HCT116 (cell line): ENCODE measurements at regions not wholly inside any gene's neighbourhood (a gene's known extent, or its start where the extent isn't known, plus 50 kb on each side); places are given as distances from the start of the nearest gene placed in this dataset.

Experiments
- ATAC-seq: fragments of 200-7000 bp; cut with Tn5 transposase; 2 replicates; pipeline ENCODE4 v1.9.1; 2020; ENCODE audit warnings: mild to moderate bottlenecking, moderate library complexity
- BruUV-seq: library from RNA; stranded (reverse); fragments of 400-500 nt; replicated peaks from 2 replicates; lab custom pipeline; 2021; lab: Mats Ljungman, UMichigan
- CTCF ChIA-PET: fragments of 300-600 bp; sonication (Branson Sonifier 250); formaldehyde crosslinking; loops from one replicate; lab custom pipeline; 2021; ENCODE audit warnings: antibody characterized with exemption; lab: Charles Lee
- POLR2A ChIA-PET: fragments of 300-600, 350-600 bp; sonication (Branson Sonifier 250); formaldehyde crosslinking; loops from one replicate; lab custom pipeline; 2021; ENCODE audit warnings: antibody characterized with exemption; lab: Charles Lee
- RAD21 ChIA-PET, 2 experiments: fragments of 300-600 bp; sonication (Branson Sonifier 250); formaldehyde crosslinking; loops; one replicate each; lab custom pipeline; 2023; ENCODE audit warnings: low total read pairs in 2 of 2; ENCODE audit not compliant: uncharacterized antibody in 2 of 2, unreplicated experiment in 2 of 2, low non-redundant PET in 1 of 2; lab: Charles Lee
- DNase-seq: peaks from one replicate; pipeline ENCODE4 v3.0.0-alpha.2; 2010; ENCODE audit warnings: low read depth, low spot score
- H2AFZ ChIP-seq: fragments of 200-600 bp; shearing (Covaris generic), sonication (generic); 2 replicates; pipeline ENCODE4 v1.6.1; 2017; ENCODE audit warnings: low read depth, mixed run types, mixed read lengths, antibody characterized with exemption, low read length; ENCODE audit not compliant: poor library complexity, severe bottlenecking
- H3K27ac ChIP-seq: 2 replicates; pipeline ENCODE4 v1.5.1; 2012; ENCODE audit warnings: low read depth, low read length
- H3K27me3 ChIP-seq: fragments of 200-600 bp; sonication (generic); 2 replicates; pipeline ENCODE4 v1.6.1; 2016; ENCODE audit warnings: mixed run types, low read length, mixed read lengths; ENCODE audit not compliant: insufficient read depth
- H3K36me3 ChIP-seq, 2 experiments: fragments of 200-500 bp in 1 of 2; fragments of 200-600 bp in 1 of 2; sonication (Bioruptor generic) in 1 of 2; sonication (generic) in 1 of 2; 2 replicates each; pipeline versions ENCODE4 v1.5.1 to v1.6.1; 2014 to 2016; ENCODE audit warnings: low read length in 2 of 2, inconsistent platforms in 1 of 2, mixed read lengths in 1 of 2, mixed run types in 1 of 2; ENCODE audit not compliant: insufficient read depth in 2 of 2, control insufficient read depth in 1 of 2
- H3K4me1 ChIP-seq, 2 experiments: fragments of 200-600 bp in 1 of 2; sonication (generic) in 1 of 2; 2 replicates each; pipeline versions ENCODE4 v1.5.1 to v1.6.1; 2012 to 2017; ENCODE audit warnings: low read length in 2 of 2, inconsistent platforms in 1 of 2, mild to moderate bottlenecking in 1 of 2, mixed read lengths in 1 of 2, mixed run types in 1 of 2, moderate library complexity in 1 of 2; ENCODE audit not compliant: insufficient read depth in 2 of 2, control insufficient read depth in 1 of 2
- H3K4me2 ChIP-seq: fragments of 200-600 bp; sonication (generic); 2 replicates; pipeline ENCODE4 v1.6.1; 2017; ENCODE audit warnings: mixed run types, low read length, mixed read lengths
- H3K4me3 ChIP-seq, 2 experiments: fragments of 200-600 bp in 1 of 2; sonication (generic) in 1 of 2; replicated peaks in 1 of 2; 2 replicates each; pipeline ENCODE4 v1.5.1; 2011 to 2016; ENCODE audit warnings: low read length in 2 of 2, control low read depth in 1 of 2, low read depth in 1 of 2, mild to moderate bottlenecking in 1 of 2, mixed read lengths in 1 of 2, mixed run types in 1 of 2
- H3K79me2 ChIP-seq: fragments of 200-600 bp; sonication (generic); 2 replicates; pipeline ENCODE4 v1.6.1; 2017; ENCODE audit warnings: mild to moderate bottlenecking, mixed run types, low read length, moderate library complexity, mixed read lengths; ENCODE audit not compliant: insufficient read depth
- H3K9ac ChIP-seq: fragments of 200-600 bp; sonication (generic); 2 replicates; pipeline ENCODE4 v1.6.1; 2016; ENCODE audit warnings: low read length, mixed read lengths
- H3K9me2 ChIP-seq: fragments of 200-600 bp; sonication (generic), shearing (Covaris generic); 2 replicates; pipeline ENCODE4 v1.6.1; 2017; ENCODE audit warnings: mixed run types, mild to moderate bottlenecking, moderate library complexity; ENCODE audit not compliant: insufficient read depth
- H3K9me3 ChIP-seq, 2 experiments: fragments of 200-500 bp in 1 of 2; fragments of 200-600 bp in 1 of 2; sonication (Bioruptor generic) in 1 of 2; sonication (generic) in 1 of 2; 2 replicates each; pipeline ENCODE4 v1.6.1; 2014 to 2017; ENCODE audit warnings: low read length in 2 of 2, mixed read lengths in 2 of 2, inconsistent platforms in 1 of 2, low read depth in 1 of 2, mild to moderate bottlenecking in 1 of 2, mixed run types in 1 of 2, moderate library complexity in 1 of 2; ENCODE audit not compliant: control insufficient read depth in 1 of 2, insufficient read depth in 1 of 2
- H4K20me1 ChIP-seq: fragments of 200-600 bp; sonication (generic), shearing (Covaris generic); 2 replicates; pipeline ENCODE4 v1.6.1; 2017; ENCODE audit warnings: mixed run types, mild to moderate bottlenecking, moderate library complexity; ENCODE audit not compliant: insufficient read depth
- CBX3 ChIP-seq: IDR thresholded peaks from 2 replicates; pipeline ENCODE4 v1.6.1; 2012; ENCODE audit warnings: low read depth
- CEBPB ChIP-seq: IDR thresholded peaks from 2 replicates; pipeline ENCODE4 v1.6.1; 2012; ENCODE audit warnings: low read depth
- EGR1 ChIP-seq: IDR thresholded peaks from 2 replicates; pipeline ENCODE4 v1.6.1; 2012; ENCODE audit warnings: low read depth
- ELF1 ChIP-seq: IDR thresholded peaks from 2 replicates; pipeline ENCODE4 v1.6.1; 2012; ENCODE audit warnings: low read depth, borderline replicate concordance
- EZH2phosphoT487 ChIP-seq: fragments of 200-600 bp; IDR thresholded peaks from 2 replicates; pipeline ENCODE4 v1.6.1; 2018; ENCODE audit warnings: antibody characterized with exemption, borderline replicate concordance
- FOSL1 ChIP-seq: IDR thresholded peaks from 2 replicates; pipeline ENCODE4 v1.6.1; 2012; ENCODE audit warnings: low read depth
- JUND ChIP-seq: IDR thresholded peaks from 2 replicates; pipeline ENCODE4 v1.6.1; 2012
- POLR2A ChIP-seq: IDR thresholded peaks from 2 replicates; pipeline ENCODE4 v1.7.0; 2011; ENCODE audit warnings: borderline replicate concordance; ENCODE audit not compliant: insufficient read depth, insufficient read length; ENCODE audit errors: extremely low read depth
- POLR2AphosphoS5 ChIP-seq: IDR thresholded peaks from 2 replicates; pipeline ENCODE4 v1.6.1; 2011; ENCODE audit warnings: mild to moderate bottlenecking, low read depth, low read length, moderate library complexity
- RAD21 ChIP-seq: IDR thresholded peaks from 2 replicates; pipeline ENCODE4 v1.6.1; 2012; ENCODE audit warnings: low read depth, mild to moderate bottlenecking
- REST ChIP-seq: IDR thresholded peaks from 2 replicates; pipeline ENCODE4 v1.6.1; 2012; ENCODE audit warnings: low read depth
- SIN3A ChIP-seq: IDR thresholded peaks from 2 replicates; pipeline ENCODE4 v1.6.1; 2012; ENCODE audit warnings: low read depth
- SRF ChIP-seq: IDR thresholded peaks from 2 replicates; pipeline ENCODE4 v1.6.1; 2012; ENCODE audit warnings: low read depth
- TCF7L2 ChIP-seq: IDR thresholded peaks from 2 replicates; pipeline ENCODE4 v1.7.0; 2011; ENCODE audit warnings: borderline replicate concordance, inconsistent platforms; ENCODE audit not compliant: insufficient read depth, insufficient read length; ENCODE audit errors: extremely low read depth
- ZBTB33 ChIP-seq: IDR thresholded peaks from 2 replicates; pipeline ENCODE4 v1.6.1; 2011; ENCODE audit warnings: mild to moderate bottlenecking, low read length, moderate library complexity; ENCODE audit not compliant: insufficient replicate concordance; ENCODE audit errors: extremely low read depth
- intact Hi-C: fragments of 100-400 bp; cut with micrococcal nuclease; formaldehyde crosslinking; loops from 2 replicates; pipeline ENCODE4 v1.10.0; 2022
- TF ChIP-seq, protein P1 (sequence below): IDR thresholded peaks from 2 replicates; pipeline ENCODE4 v1.6.1; 2012

- no peak for TF ChIP-seq EGR1
Measured at GRCh38 chr3:106337116-106337515, 468.3 kb upstream of the CBLB start (continued).

GRCh38 chr3:106338582-106339214 is 469.9 kb upstream of the CBLB start:
- H3K9me2 ChIP-seq = no peaks in the 10 kb centered on the region
- CTCF ChIA-PET = no interaction called here
- TF ChIP-seq EGR1 (no peak), CEBPB (no peak), SIN3A (no peak), RAD21 (no peak), ELF1 (no peak), POLR2AphosphoS5 (no peak), JUND (no peak), TCF7L2 (no peak), SRF (no peak), EZH2phosphoT487 (no peak), POLR2A (no peak), ZBTB33 (no peak), CBX3 (no peak), REST (no peak), FOSL1 (no peak)
- TF ChIP-seq, protein P1, sequence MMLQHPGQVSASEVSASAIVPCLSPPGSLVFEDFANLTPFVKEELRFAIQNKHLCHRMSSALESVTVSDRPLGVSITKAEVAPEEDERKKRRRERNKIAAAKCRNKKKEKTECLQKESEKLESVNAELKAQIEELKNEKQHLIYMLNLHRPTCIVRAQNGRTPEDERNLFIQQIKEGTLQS = no peak
- TF ChIP-seq, all 23 proteins: peak for 0
- no peak overlapping the region for H3K4me3 ChIP-seq
- H3K27me3 ChIP-seq = no peaks in the 10 kb centered on the region
- no peaks in the 10 kb centered on the region for H3K79me2 ChIP-seq
- ATAC-seq = no peak
- intact Hi-C loops = no loop called here
- peaks cover 0 to 22% of the 10 kb centered on the region in 2 experiments; a peak in 1 of 4 replicates for H3K4me1 ChIP-seq
- no peak overlapping the region for H2AFZ ChIP-seq
- H3K9me3 ChIP-seq = no peaks in the 10 kb centered on the region
- no peak for DNase-seq
- no peak overlapping the region for H3K9ac ChIP-seq
- ChIA-PET RAD21 (no interaction called here), POLR2A (no interaction called here)
- no peak overlapping the region for H3K4me2 ChIP-seq
- H3K27ac ChIP-seq = no peak overlapping the region
- BruUV-seq = no TSS peak
- no peaks in the 10 kb centered on the region for H4K20me1 ChIP-seq
- no peaks in the 10 kb centered on the region for H3K36me3 ChIP-seq
